GM12892 (cell line): ENCODE measurements at regions not wholly inside any gene's neighbourhood (a gene's known extent, or its start where the extent isn't known, plus 50 kb on each side); places are given as distances from the start of the nearest gene placed in this dataset.

ENCODE experiments used
- POLR2A ChIP-seq: IDR thresholded peaks from 2 replicates; pipeline ENCODE4 v1.6.1; 2011; ENCODE audit warnings: low read depth, low read length, control low read depth
- POLR2AphosphoS5 ChIP-seq: IDR thresholded peaks from 2 replicates; pipeline ENCODE4 v1.6.1; 2011; ENCODE audit warnings: low read depth, low read length, control low read depth
- TAF1 ChIP-seq: IDR thresholded peaks from 2 replicates; pipeline ENCODE4 v1.6.1; 2011; ENCODE audit warnings: low read depth, mild to moderate bottlenecking, control low read depth, low read length, borderline replicate concordance

- TF ChIP-seq TAF1 (no peak), POLR2A (no peak), POLR2AphosphoS5 (no peak)
Observed at GRCh38 chr7:106517508-106517907, 143.4 kb downstream of the CCDC71L start.
